ENCODE measurements at regions not wholly inside any gene's neighbourhood (a gene's known extent, or its start where the extent isn't known, plus 50 kb on each side); places are given as distances from the start of the nearest gene placed in this dataset.

DNA sequence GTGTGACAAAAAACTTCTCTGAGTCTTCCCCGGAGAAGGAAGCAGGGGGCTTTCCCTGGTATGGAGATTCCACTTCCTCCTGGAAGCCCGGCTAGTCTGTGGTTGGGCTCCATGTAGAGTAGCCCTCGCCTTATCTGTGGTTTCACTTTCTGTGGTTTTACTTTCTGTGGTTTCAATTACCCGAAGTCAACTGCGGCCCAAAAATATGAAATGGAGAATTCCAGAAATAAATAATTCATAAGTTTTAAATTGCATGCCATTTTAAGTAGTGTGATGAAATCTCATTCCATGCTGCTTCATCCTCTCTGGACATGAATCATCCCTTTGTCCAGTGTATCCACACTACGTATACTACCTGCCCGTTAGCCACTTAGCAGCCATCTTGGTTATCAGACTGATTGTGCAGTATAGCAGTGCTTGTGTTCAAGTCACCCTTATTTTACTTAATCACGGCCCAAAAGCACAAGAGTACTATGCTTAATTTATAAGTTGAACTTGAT is 275.0 kb upstream of the SESN3 start:
- Histone ChIP-seq H3K27me3 (ENCODE audit: low read depth, low read length) (0 out of 2 replicates have a peak, but pooled peaks cover 6% of the 10 kb centered on the region), H3K4me2 (ENCODE audit: low read length) (peak overlapping the region; percentile 62), H3K4me1 (ENCODE audit: low read length) (peaks cover 23% of the 10 kb centered on the region), H3K36me3 (replicated peaks; ENCODE audit: low read depth, low read length) (peaks cover 4% of the 10 kb centered on the region), H3K9me3 (ENCODE audit: insufficient read depth, low read length) (no peaks in the 10 kb centered on the region), H2AFZ (ENCODE audit: low read depth, low read length) (no peak overlapping the region), H3K79me2 (ENCODE audit: low read length) (no peaks in the 10 kb centered on the region), H3K27ac (ENCODE audit: low read length) (no peak overlapping the region), H3K4me3 (ENCODE audit: low read length) (peak overlapping the region; percentile 36), H4K20me1 (ENCODE audit: insufficient read depth, low read length) (no peaks in the 10 kb centered on the region), H3K9ac (ENCODE audit: low read length) (no peak overlapping the region; the same call in 1 of the 2 replicates)
- TF ChIP-seq, protein P1, sequence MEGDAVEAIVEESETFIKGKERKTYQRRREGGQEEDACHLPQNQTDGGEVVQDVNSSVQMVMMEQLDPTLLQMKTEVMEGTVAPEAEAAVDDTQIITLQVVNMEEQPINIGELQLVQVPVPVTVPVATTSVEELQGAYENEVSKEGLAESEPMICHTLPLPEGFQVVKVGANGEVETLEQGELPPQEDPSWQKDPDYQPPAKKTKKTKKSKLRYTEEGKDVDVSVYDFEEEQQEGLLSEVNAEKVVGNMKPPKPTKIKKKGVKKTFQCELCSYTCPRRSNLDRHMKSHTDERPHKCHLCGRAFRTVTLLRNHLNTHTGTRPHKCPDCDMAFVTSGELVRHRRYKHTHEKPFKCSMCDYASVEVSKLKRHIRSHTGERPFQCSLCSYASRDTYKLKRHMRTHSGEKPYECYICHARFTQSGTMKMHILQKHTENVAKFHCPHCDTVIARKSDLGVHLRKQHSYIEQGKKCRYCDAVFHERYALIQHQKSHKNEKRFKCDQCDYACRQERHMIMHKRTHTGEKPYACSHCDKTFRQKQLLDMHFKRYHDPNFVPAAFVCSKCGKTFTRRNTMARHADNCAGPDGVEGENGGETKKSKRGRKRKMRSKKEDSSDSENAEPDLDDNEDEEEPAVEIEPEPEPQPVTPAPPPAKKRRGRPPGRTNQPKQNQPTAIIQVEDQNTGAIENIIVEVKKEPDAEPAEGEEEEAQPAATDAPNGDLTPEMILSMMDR (IDR thresholded peaks at IDR 0.05; ENCODE audit: low read depth, low read length): no peak
- no peak for TF ChIP-seq EZH2phosphoT487 (IDR thresholded peaks at IDR 0.05; ENCODE audit: low read depth)

DNA sequence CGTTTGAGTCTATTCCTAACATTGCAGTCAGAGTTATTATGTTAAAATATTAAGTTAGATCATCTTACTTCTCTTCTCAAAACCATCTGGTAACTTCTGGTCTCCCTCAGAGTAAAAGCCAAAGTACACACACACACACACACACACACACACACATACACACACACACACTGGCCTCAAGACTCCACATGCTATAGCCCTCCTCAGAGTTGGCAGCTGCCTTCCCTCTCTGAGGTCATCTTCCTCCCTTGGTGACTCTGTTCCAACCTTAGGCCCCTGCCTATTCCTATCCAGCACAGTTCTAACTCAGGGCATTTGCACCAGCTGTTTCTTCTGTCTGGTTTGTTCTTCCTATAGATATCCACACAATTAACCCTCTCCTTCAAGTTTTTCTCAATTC is 272.0 kb upstream of the SESN3 start:
- H2AFZ ChIP-seq (ENCODE audit: low read depth, low read length): no peak overlapping the region
- no peaks in the 10 kb centered on the region for H3K9me3 ChIP-seq (ENCODE audit: insufficient read depth, low read length)
- peaks cover 25% of the 10 kb centered on the region for H3K4me1 ChIP-seq (ENCODE audit: low read length)
- H3K4me3 ChIP-seq (ENCODE audit: low read length): no peak overlapping the region
- 0 out of 2 replicates have a peak, but pooled peaks cover 6% of the 10 kb centered on the region for H3K27me3 ChIP-seq (ENCODE audit: low read depth, low read length)
- H3K27ac ChIP-seq (ENCODE audit: low read length): no peak overlapping the region
- no peak overlapping the region for H3K9ac ChIP-seq (ENCODE audit: low read length)
- no peak overlapping the region for H3K4me2 ChIP-seq (ENCODE audit: low read length)
- no peak for TF ChIP-seq EZH2phosphoT487 (IDR thresholded peaks at IDR 0.05; ENCODE audit: low read depth)
- TF ChIP-seq, protein P1 (IDR thresholded peaks at IDR 0.05; ENCODE audit: low read depth, low read length): no peak
- peaks cover 4% of the 10 kb centered on the region for H3K36me3 ChIP-seq (replicated peaks; ENCODE audit: low read depth, low read length)
- no peaks in the 10 kb centered on the region for H3K79me2 ChIP-seq (ENCODE audit: low read length)
- no peaks in the 10 kb centered on the region for H4K20me1 ChIP-seq (ENCODE audit: insufficient read depth, low read length)

DNA sequence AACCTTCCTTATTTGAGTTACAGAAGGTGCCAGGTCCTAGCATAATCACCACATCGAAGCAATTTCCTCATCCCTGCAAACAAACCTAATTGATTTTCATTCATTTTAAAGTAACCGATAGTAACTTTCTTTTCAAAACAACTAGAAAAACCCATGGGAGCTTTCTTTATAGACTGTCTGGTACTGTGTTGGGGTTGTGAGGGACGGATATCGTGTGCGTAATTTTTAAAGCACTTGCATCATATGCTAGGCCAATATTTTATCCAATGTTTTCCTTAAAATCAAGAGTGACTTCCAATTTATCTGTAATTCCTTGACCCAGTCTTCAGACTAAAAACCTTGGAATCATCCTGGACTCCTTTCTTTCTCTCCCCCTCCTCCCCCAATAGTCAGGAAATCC is 271.5 kb upstream of the SESN3 start:
- Histone ChIP-seq H2AFZ (ENCODE audit: low read depth, low read length) (no peak overlapping the region), H3K4me1 (ENCODE audit: low read length) (peaks cover 29% of the 10 kb centered on the region), H3K4me2 (ENCODE audit: low read length) (no peak overlapping the region), H3K4me3 (ENCODE audit: low read length) (no peak overlapping the region), H4K20me1 (ENCODE audit: insufficient read depth, low read length) (no peaks in the 10 kb centered on the region), H3K9ac (ENCODE audit: low read length) (no peak overlapping the region), H3K9me3 (ENCODE audit: insufficient read depth, low read length) (no peaks in the 10 kb centered on the region), H3K27me3 (ENCODE audit: low read depth, low read length) (0 out of 2 replicates have a peak, but pooled peaks cover 6% of the 10 kb centered on the region), H3K36me3 (replicated peaks; ENCODE audit: low read depth, low read length) (peaks cover 4% of the 10 kb centered on the region), H3K79me2 (ENCODE audit: low read length) (no peaks in the 10 kb centered on the region), H3K27ac (ENCODE audit: low read length) (no peak overlapping the region)
- TF ChIP-seq EZH2phosphoT487 (IDR thresholded peaks at IDR 0.05; ENCODE audit: low read depth): no peak
- TF ChIP-seq, protein P1 (IDR thresholded peaks at IDR 0.05; ENCODE audit: low read depth, low read length): no peak

DNA sequence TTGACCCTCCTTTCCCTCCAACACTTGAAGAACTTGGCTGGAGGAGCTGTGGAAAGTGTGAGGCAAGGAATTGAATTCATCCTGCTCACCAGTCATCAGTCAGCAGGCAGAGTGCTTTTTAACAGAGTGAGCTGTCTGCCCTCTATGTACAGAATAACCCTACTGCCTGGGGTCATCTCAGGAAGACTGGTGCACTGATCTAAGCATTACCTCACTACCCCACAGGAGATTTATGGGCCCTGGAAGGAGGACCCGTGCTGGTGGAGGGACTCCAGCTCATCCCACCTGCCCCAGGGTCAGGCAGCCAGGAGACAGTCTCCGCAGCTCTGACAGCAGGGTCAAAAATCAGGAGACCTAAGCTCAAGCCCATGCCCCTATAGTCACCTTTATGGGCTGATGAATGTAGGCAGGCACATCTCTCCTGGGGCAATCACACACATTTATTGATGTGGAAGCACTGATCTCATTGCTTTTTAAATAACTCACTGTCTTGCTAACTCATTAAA is 270.8 kb upstream of the SESN3 start:
- no peaks in the 10 kb centered on the region for H3K9me3 ChIP-seq (ENCODE audit: insufficient read depth, low read length)
- peaks cover 31% of the 10 kb centered on the region for H3K4me1 ChIP-seq (ENCODE audit: low read length)
- no peak overlapping the region for H3K4me2 ChIP-seq (ENCODE audit: low read length)
- TF ChIP-seq, protein P1 (IDR thresholded peaks at IDR 0.05; ENCODE audit: low read depth, low read length): no peak
- TF ChIP-seq EZH2phosphoT487 (IDR thresholded peaks at IDR 0.05; ENCODE audit: low read depth): no peak
- no peak overlapping the region for H3K27ac ChIP-seq (ENCODE audit: low read length)
- H4K20me1 ChIP-seq (ENCODE audit: insufficient read depth, low read length): no peaks in the 10 kb centered on the region
- H2AFZ ChIP-seq (ENCODE audit: low read depth, low read length): no peak overlapping the region
- no peak overlapping the region for H3K9ac ChIP-seq (ENCODE audit: low read length)
- no peaks in the 10 kb centered on the region for H3K79me2 ChIP-seq (ENCODE audit: low read length)
- H3K27me3 ChIP-seq (ENCODE audit: low read depth, low read length): no peaks in the 10 kb centered on the region
- no peak overlapping the region for H3K4me3 ChIP-seq (ENCODE audit: low read length)
- H3K36me3 ChIP-seq (replicated peaks; ENCODE audit: low read depth, low read length): peaks cover 4% of the 10 kb centered on the region

All from OCI-LY3 (cell line).